Inflammatory macrophage treated with lipopolysaccharide for 4 hours (primary cell): ENCODE measurements at regions not wholly inside any gene's neighbourhood (a gene's known extent, or its start where the extent isn't known, plus 50 kb on each side); places are given as distances from the start of the nearest gene placed in this dataset.

ENCODE experiments used
- DNase-seq: peaks from one replicate; pipeline ENCODE4 v3.0.0-alpha.2; 2020

- no peak for DNase-seq
Observed at GRCh38 chr2:240288087-240288521, 147.4 kb upstream of the GPC1 start.

GRCh38 chr2:240289701-240290431 is 145.6 kb upstream of the GPC1 start:
- DNase-seq: no peak

- no peak for DNase-seq
Observed at GRCh38 chr2:240290432-240291336, 144.8 kb upstream of the GPC1 start.

- DNase-seq: no peak
Observed at GRCh38 chr2:240291337-240292034, 144.0 kb upstream of the GPC1 start.

- DNase-seq: no peak
Observed at GRCh38 chr2:240292035-240292574, 143.4 kb upstream of the GPC1 start.

- DNase-seq: no peak
Observed at GRCh38 chr2:240292619-240293525, 142.6 kb upstream of the GPC1 start.

- no peak for DNase-seq
Observed at GRCh38 chr2:240293557-240294461, 141.7 kb upstream of the GPC1 start.

GRCh38 chr2:240294514-240294913 is 140.9 kb upstream of the GPC1 start:
- no peak for DNase-seq

- no peak for DNase-seq
Observed at GRCh38 chr2:240295256-240296103, 140.0 kb upstream of the GPC1 start.

- no peak for DNase-seq
Observed at GRCh38 chr2:240296104-240296406, 139.4 kb upstream of the GPC1 start.

GRCh38 chr2:240296476-240297255 is 138.8 kb upstream of the GPC1 start:
- DNase-seq: no peak

- DNase-seq: no peak
Observed at GRCh38 chr2:240297256-240298116, 138.0 kb upstream of the GPC1 start.

- DNase-seq: no peak
Observed at GRCh38 chr2:240298117-240298790, 137.2 kb upstream of the GPC1 start.

GRCh38 chr2:240298803-240299709 is 136.4 kb upstream of the GPC1 start:
- no peak for DNase-seq

GRCh38 chr2:240299710-240300068 is 135.8 kb upstream of the GPC1 start:
- DNase-seq: no peak

- DNase-seq: no peak
Observed at GRCh38 chr2:240300261-240300821, 135.1 kb upstream of the GPC1 start.
